ENCODE measurements at regions not wholly inside any gene's neighbourhood (a gene's known extent, or its start where the extent isn't known, plus 50 kb on each side); places are given as distances from the start of the nearest gene placed in this dataset.
A peak's percentile ranks its signal among the peaks of the same experiment; 100 is the strongest.
"Not testable (repeated sequence)": the region's sequence is repeated elsewhere in the genome, so short reads cannot be mapped to it uniquely, and the experiment has no call there.

DNA sequence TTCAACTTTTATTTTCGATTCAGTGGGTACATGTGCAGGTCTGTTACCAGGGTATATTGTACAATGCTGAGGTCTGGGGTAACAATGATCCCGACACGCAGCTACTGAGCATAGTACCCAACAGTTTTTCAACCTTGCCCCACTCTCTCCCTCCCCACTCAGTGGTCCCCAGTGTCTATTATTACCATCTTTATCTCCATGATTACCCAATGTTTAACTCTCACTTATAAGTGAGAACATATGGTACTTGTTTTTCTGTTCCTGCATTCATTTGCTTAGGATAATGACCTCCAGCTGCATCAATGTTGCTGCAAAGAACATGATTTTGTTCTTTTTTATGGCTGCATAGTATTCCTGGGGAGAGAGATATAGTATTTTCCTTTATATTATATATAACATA is 75.7 kb upstream of the EPHB3 start:
- H3K4me3 Mint-ChIP-seq: no peak overlapping the region
- H3K4me1 Mint-ChIP-seq: no peaks in the 10 kb centered on the region
- no peak overlapping the region for H3K27ac Mint-ChIP-seq
- H3K36me3 Mint-ChIP-seq: no peaks in the 10 kb centered on the region
- no peaks in the 10 kb centered on the region for H3K9me3 Mint-ChIP-seq (ENCODE audit: low read depth)
- DNase-seq: peak; percentile 5
- no peak for ATAC-seq
- CTCF ChIA-PET: no interaction called here
- peaks cover 40% of the 10 kb centered on the region for H3K27me3 Mint-ChIP-seq

DNA sequence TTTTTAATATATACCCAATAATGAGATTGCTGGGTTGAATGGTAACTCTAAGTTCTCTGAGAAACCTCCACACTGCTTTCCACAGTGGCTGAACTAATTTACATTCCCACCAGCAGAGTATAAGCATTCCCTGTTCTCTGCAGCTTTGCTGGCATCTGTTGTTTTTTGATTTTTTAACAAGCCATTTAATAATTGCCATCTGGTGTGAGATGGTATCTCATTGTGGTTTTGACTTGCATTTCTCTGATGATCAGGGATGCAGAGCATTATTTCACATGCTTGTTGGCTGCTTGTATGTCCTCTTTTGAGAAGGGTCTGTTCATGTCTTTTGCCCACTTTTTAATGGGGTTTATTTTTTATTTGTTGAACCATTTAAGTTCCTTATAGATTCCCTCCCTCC is 75.0 kb upstream of the EPHB3 start:
- Mint-ChIP-seq H3K27me3 (peaks cover 37% of the 10 kb centered on the region), H3K27ac (no peak overlapping the region), H3K36me3 (no peaks in the 10 kb centered on the region), H3K4me1 (no peaks in the 10 kb centered on the region), H3K9me3 (ENCODE audit: low read depth) (no peaks in the 10 kb centered on the region), H3K4me3 (no peak overlapping the region)
- CTCF ChIA-PET: no interaction called here
- DNase-seq: no peak
- ATAC-seq: no peak

DNA sequence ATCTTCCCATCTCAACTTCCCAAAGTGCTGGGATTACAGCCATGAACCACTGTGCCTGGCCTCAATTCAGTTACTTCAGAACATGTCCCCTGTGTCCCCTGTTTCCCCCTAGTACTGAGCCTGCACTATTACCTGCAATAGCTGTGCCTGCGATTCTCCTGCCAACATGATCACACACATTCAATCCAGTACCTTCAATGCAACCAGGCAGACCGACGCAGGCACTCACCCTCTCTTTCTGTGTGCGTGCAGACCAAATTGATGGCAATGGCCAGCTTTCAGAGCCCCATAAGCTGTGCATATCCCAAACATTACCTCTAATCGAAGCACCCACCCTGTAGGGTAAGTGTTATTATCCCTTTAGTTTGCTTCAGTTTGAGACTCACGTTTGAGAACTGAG is 73.0 kb upstream of the EPHB3 start:
- ATAC-seq (no peak), DNase-seq (no peak)
- Mint-ChIP-seq H3K27me3 (peaks cover 50% of the 10 kb centered on the region), H3K4me1 (peaks cover 5% of the 10 kb centered on the region), H3K36me3 (no peaks in the 10 kb centered on the region), H3K27ac (no peak overlapping the region), H3K4me3 (no peak overlapping the region), H3K9me3 (ENCODE audit: low read depth) (no peaks in the 10 kb centered on the region)
- CTCF ChIA-PET: interaction anchor here (1.2 kb wide), 1 partner anchor 53 kb away, joined by 3 read pairs; no protein-coding TSS in a partner anchor

DNA sequence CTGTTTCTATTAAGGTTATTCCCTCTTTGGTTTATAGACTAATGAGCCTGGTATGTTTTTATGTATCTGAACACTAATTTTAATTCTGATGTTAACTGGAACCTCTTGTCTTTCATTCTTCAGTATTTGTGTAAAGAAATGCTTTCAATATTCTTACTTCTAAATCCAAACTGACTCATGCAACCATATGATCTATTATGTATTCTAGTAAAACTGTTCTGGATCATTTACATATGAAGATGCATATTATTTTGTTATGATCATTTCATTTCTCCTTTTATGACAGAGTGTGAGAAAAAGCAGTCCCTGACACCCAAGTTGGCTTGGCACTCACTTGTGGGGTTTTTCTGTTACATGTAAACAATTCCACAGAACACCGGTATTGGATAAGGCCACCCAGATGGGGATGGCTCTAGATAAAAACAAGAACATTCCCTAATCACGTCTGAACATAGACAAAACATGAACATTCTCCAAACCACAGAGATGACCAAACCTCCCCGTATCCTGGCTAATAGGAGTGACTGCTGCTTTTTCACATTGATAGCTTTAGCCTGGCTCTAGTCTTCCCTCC is 72.2 kb upstream of the EPHB3 start:
- Mint-ChIP-seq H3K36me3 (no peaks in the 10 kb centered on the region), H3K27me3 (peaks cover 58% of the 10 kb centered on the region), H3K4me1 (peaks cover 5% of the 10 kb centered on the region)

DNA sequence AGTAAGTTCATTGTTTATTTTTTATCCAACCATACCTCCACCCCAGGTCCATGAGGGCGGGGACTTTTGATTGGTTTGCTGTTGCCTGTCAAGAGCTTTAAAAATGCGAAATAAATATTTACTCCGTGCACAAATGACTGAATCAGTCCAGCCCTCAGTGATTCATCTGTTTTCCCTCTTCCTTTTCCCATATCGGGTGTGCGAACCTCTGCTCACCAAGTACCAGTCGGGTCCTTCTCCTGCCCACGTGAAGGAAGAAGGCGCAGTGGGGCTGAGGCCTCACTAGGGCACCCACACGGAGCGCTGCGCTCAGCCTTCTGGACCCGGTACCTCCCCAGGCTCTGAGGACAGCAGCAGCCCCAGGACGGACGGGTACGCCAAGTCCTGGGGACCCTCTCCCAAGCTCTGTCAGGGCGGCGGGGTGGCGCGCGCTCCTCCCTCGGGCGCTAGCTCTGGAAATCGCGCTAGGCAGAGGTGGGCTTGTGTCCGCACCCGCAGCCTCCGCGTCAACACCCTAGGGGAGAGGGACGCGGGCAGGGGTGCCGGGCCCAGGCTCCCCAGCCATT is 70.5 kb upstream of the EPHB3 start:
- no peak for DNase-seq
- H3K27ac Mint-ChIP-seq: no peak overlapping the region
- no peak overlapping the region for H3K4me3 Mint-ChIP-seq
- peaks cover 59% of the 10 kb centered on the region for H3K27me3 Mint-ChIP-seq
- no peak for ATAC-seq
- H3K4me1 Mint-ChIP-seq: peaks cover 5% of the 10 kb centered on the region
- H3K9me3 Mint-ChIP-seq (ENCODE audit: low read depth): no peaks in the 10 kb centered on the region
- CTCF ChIA-PET: interaction anchor here (1.2 kb wide), 1 partner anchor 119 kb away, joined by 3 read pairs; no protein-coding TSS in a partner anchor
- H3K36me3 Mint-ChIP-seq: no peaks in the 10 kb centered on the region

More for the DNA sequence above, 72.2 kb upstream of the EPHB3 start:
- no peak overlapping the region for H3K27ac Mint-ChIP-seq
- no peak overlapping the region for H3K4me3 Mint-ChIP-seq
- CTCF ChIA-PET: no interaction called here
- ATAC-seq (no peak), DNase-seq (no peak)
- H3K9me3 Mint-ChIP-seq (ENCODE audit: low read depth): no peaks in the 10 kb centered on the region

DNA sequence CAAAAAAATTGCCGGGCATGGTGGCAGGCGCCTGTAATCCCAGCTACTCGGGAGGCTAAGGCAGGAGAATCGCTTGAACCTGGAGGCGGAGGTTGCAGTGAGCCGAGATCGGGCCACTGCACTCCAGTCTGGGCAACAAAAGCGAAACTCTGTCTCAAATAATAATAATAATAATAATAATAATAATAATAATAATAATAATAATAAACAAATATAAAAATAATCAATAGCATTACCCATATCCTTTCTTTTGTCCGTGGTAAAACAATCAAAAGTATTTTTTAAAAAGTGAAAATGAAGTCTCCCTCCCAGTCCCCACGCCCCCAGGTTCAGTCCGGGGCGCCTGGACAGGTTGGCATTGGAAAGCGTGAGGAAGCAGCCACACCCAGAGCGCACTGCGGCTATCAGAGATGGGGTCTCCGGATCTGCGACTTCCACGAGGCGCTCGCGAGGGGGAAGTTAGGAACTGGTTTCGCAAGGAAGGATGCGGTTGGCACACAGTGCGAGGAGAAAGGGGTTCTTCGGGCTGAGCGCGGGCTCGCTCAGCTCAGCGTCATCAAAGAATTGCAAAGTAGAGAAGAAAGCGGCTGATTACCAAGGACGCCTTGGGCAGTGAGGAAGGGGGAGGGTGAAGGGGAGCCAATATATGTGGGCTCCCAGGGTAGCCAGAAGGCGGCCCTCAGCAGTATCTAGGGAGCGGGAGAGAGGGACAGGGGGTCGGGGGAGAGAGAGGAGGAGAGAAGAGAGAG is 69.5 kb upstream of the EPHB3 start:
- Mint-ChIP-seq H3K27me3 (peaks cover 65% of the 10 kb centered on the region), H3K27ac (no peak overlapping the region), H3K4me3 (no peak overlapping the region), H3K9me3 (ENCODE audit: low read depth) (no peaks in the 10 kb centered on the region), H3K36me3 (no peaks in the 10 kb centered on the region), H3K4me1 (peaks cover 5% of the 10 kb centered on the region)
- CTCF ChIA-PET: no interaction called here
- DNase-seq (no peak), ATAC-seq (no peak)

DNA sequence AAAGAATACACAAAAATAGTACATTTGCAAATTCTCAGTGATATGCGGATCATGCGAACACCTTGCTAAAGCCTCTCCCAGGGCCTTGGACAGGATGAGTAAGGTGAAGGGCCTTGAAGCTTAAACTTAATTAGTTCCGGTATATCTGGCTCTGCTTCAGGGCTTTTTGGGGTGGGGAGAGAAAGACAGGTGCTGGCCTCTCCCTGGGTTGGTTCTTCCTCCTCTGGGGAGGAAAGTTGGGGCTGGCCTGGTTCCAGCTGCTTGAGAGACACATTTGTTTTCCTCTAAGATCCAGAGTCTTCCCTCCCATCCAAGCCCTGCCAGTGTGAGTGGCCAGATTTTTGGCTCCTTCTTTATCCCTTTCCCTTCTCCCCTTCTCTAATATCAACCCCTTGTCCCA is 64.7 kb upstream of the EPHB3 start:
- Mint-ChIP-seq H3K27ac (no peak overlapping the region), H3K27me3 (peaks cover 44% of the 10 kb centered on the region)

DNA sequence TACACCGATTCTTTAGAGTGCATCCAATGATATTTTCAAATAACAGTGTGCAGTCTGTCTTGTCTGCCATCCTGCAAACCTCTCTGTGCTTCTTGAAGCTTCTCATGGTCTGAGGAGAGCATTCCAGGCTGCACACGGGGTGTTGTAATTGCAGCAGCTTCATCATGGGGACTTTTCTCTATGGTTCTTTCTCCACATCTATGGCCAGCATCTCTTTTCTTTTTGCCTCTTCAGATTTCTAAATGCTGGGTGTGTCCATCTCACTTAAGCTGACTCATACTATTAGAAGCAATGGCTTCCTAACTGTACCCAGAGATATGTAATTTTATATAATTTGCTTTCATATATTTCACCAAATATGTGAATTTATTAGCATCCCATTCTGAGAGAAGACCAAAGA is 63.8 kb upstream of the EPHB3 start:
- Mint-ChIP-seq H3K9me3 (ENCODE audit: low read depth) (no peaks in the 10 kb centered on the region), H3K4me3 (no peak overlapping the region), H3K4me1 (no peaks in the 10 kb centered on the region), H3K27me3 (peaks cover 38% of the 10 kb centered on the region), H3K27ac (no peak overlapping the region), H3K36me3 (no peaks in the 10 kb centered on the region)
- ATAC-seq (no peak), DNase-seq (no peak)
- CTCF ChIA-PET: interaction anchor here (2.0 kb wide), 1 partner anchor 16 kb away, joined by 5 read pairs; no protein-coding TSS in a partner anchor

More for the DNA sequence above, 64.7 kb upstream of the EPHB3 start:
- Mint-ChIP-seq H3K4me3 (no peak overlapping the region), H3K9me3 (ENCODE audit: low read depth) (no peaks in the 10 kb centered on the region), H3K36me3 (no peaks in the 10 kb centered on the region), H3K4me1 (peaks cover 5% of the 10 kb centered on the region)
- no peak for DNase-seq
- no peak for ATAC-seq
- CTCF ChIA-PET: interaction anchor here (2.0 kb wide), 1 partner anchor 17 kb away, joined by 5 read pairs; no protein-coding TSS in a partner anchor

DNA sequence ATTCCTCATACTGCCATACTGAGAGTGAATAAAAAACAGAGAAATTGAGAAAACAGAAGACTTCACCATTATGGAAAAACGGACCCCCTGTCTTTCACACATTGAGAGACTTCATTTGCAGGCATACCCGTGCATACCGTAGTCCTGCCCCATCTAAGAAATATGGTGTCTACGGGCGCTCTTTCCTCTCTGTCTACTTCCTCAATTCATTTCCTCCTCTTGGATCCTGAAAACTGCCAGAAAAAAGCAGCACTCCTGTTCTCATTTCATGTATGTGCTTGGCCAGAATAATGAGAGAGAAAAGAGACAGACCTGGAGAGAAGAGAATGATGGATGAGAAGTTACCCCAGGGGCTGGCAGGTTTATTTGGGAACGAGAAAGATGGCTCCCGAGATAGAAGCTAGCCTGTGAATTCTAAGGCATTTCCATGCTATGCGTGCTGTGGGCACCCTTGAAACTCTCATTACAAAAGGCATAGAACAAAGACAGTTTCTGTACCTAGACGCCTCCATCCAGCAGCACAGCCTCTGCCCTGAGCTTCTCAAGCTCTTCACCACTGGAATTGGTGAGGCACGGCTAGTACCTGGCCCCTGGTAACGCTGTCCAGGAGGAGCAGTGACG is 62.5 kb upstream of the EPHB3 start:
- Mint-ChIP-seq H3K36me3 (no peaks in the 10 kb centered on the region), H3K4me1 (no peaks in the 10 kb centered on the region), H3K4me3 (no peak overlapping the region), H3K27ac (no peak overlapping the region), H3K27me3 (peaks cover 31% of the 10 kb centered on the region), H3K9me3 (ENCODE audit: low read depth) (no peaks in the 10 kb centered on the region)
- DNase-seq (no peak), ATAC-seq (no peak)
- CTCF ChIA-PET: interaction anchor here (2.0 kb wide), 1 partner anchor 15 kb away, joined by 6 read pairs; no protein-coding TSS in a partner anchor

DNA sequence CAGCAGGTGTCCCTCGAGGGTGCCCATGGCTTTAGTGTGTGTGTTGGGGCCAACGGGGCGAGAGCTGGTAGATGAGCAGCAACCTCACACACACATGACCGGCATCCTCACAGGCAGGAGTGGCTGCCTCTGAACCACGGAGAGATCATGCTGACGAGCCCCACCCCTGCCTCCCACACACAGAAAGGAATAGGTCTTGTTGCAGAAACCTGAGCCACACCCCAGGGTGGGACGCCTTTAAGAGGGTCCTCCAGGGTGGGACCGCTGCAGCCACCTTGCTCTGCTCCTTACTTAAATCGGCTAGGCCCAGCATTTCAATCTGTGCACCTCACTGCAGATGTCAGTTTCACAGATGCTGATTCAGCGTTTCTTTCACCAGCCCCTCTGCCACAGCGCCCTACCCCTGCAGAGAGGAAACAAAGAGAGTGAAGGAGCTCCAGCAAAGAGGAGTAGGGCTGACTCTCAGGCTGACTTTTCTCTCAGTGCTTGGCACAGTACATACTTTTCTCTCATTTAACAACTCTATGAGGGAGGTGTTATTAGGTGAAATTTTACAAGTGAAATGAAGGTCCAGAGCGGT is 61.2 kb upstream of the EPHB3 start:
- Mint-ChIP-seq H3K4me1 (no peaks in the 10 kb centered on the region), H3K4me3 (no peak overlapping the region), H3K27ac (no peak overlapping the region), H3K9me3 (ENCODE audit: low read depth) (no peaks in the 10 kb centered on the region), H3K36me3 (no peaks in the 10 kb centered on the region), H3K27me3 (peaks cover 32% of the 10 kb centered on the region)
- no peak for ATAC-seq
- CTCF ChIA-PET: interaction anchor here (0.9 to 2.0 kb wide), 2 partner anchors 12 to 13 kb away, joined by 3 to 6 read pairs; no protein-coding TSS in a partner anchor
- no peak for DNase-seq

DNA sequence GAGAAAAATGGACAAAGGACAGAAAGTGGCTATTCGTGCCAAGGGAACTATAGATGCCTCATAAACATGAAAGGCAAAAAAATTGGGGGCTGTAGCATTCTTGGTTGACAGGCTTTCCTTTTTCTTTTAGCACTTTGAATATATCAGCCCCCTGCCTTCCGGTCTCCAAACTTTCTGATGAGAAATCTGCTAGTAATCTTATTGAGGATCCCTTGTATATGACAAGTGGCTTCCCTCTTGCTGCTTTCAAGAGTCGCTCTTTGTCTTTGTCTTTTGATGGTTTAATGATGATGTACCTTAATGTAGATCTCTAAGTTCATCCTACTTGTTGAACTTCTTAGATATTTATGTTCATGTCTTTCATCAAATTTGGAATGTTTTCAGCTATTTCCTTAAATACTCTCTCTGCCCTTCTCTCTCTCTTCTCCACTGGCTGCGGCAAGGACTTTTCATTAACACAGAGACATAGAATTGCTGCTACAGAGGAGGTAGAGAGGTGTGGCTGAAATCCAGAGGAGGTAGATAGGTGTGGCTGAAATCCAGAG is 59.4 kb upstream of the EPHB3 start:
- Mint-ChIP-seq H3K27me3 (peaks cover 38% of the 10 kb centered on the region), H3K4me1 (no peaks in the 10 kb centered on the region), H3K27ac (no peak overlapping the region), H3K9me3 (ENCODE audit: low read depth) (no peaks in the 10 kb centered on the region), H3K36me3 (no peaks in the 10 kb centered on the region), H3K4me3 (no peak overlapping the region)
- no peak for ATAC-seq
- no peak for DNase-seq
- CTCF ChIA-PET: interaction anchor here (1.0 kb wide), 1 partner anchor 10 kb away, joined by 3 read pairs; no protein-coding TSS in a partner anchor

DNA sequence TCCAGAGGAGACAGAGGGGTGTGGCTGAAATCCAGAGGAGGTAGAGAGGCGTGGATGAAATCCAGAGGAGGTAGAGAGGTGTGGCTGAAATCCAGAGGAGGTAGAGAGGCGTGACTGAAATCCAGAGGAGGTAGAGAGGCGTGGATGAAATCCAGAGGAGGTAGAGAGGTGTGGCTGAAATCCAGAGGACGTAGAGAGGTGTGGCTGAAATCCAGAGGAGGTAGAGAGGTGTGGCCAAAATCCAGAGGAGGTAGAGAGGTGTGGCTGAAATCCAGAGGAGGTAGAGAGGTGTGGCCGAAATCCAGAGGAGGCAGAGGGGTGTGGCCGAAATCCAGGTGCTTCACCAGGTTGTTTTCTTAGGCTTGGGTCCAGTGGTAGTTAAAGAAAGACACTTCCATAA is 58.7 kb upstream of the EPHB3 start:
- not testable (repeated sequence) for H3K27ac Mint-ChIP-seq; H3K4me3 Mint-ChIP-seq; ATAC-seq; DNase-seq; H3K9me3 Mint-ChIP-seq (ENCODE audit: low read depth); H3K4me1 Mint-ChIP-seq; H3K36me3 Mint-ChIP-seq
- H3K27me3 Mint-ChIP-seq: peaks cover 41% of the 10 kb centered on the region
- CTCF ChIA-PET: interaction anchor here (1.0 kb wide), 1 partner anchor 9 kb away, joined by 3 read pairs; no protein-coding TSS in a partner anchor

DNA sequence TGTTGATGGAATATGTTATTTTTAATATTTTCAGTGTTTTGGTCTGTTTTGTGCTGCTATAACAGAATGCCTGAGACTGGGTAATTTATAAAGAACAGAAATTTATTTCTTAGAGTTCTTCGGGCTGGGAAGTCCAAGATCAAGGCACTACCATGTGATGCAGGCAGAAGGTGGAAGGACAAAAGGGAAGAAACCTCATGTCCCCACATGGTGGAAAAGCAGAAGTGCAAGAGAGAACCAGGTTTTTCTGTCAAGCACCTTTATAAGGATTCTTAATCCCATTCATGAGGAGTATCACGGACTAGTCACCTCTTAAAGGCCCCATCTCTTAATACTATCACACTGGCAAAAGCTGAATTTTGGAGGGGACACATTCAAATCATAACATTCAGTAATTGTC is 57.9 kb upstream of the EPHB3 start:
- Mint-ChIP-seq H3K27ac (no peak overlapping the region), H3K36me3 (no peaks in the 10 kb centered on the region), H3K9me3 (ENCODE audit: low read depth) (no peaks in the 10 kb centered on the region), H3K4me1 (no peaks in the 10 kb centered on the region), H3K4me3 (no peak overlapping the region), H3K27me3 (peaks cover 34% of the 10 kb centered on the region)
- ATAC-seq (no peak), DNase-seq (no peak)
- CTCF ChIA-PET: no interaction called here

Data from activated CD8-positive, alpha-beta memory T cell treated with anti-CD3 and anti-CD28 coated beads, Interleukin-2, amount 10 ng/mL, durations not matched to agents 7 days and 5 days (primary cell).